Mucosa of gallbladder (tissue), 1 donor: ENCODE measurements at regions not wholly inside any gene's neighbourhood (a gene's known extent, or its start where the extent isn't known, plus 50 kb on each side); places are given as distances from the start of the nearest gene placed in this dataset.
"Not testable (repeated sequence)": the region's sequence is repeated elsewhere in the genome, so short reads cannot be mapped to it uniquely, and the experiment has no call there.

Experiments used
- DNase-seq: peaks from one replicate; pipeline ENCODE4 v3.0.0-alpha.2; 2020; ENCODE audit warnings: low spot score
- donor health status: DM: no; HTN: no; CAD: no.

GRCh38 chr2:192983173-192983572 lies 788.4 kb upstream of the TMEFF2 start:
- no peak for DNase-seq

DNA sequence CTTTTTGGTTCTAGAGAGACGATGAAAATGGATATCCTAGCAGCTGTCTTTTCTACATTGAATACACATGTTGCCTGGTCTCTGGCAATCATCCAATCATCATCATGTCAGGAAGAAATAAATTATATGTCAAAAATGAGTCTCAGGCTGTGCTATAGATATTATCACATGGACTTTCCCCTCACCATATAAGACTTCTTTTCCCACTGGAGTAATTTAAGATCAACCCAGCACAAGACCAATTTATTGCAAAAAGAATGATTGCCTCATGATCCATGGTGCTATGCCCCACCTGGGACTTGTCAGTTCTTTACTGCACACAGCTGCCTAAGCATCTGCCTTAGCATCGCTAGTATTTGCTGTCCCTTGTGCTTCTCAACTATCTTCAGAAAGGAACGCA lies 783.7 kb upstream of the TMEFF2 start:
- DNase-seq = no peak

DNA sequence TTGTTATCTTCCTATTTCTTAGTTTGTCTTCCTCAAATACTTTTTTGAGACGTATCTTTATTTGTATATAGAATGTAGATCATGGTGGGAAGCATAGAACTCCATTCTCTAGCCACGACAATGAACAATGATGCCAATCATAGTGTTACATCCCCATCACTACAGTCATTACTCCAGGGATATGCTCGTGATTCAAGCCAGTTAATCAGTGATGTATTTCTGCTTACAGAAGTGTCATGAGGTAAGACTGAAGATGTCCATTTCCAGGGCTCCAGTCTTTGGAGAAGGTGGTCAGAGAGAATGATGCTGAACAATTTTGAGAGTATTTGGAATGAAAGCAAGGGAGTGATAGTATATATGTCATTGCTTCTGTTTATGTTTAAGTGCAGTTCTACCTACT lies 777.2 kb upstream of the TMEFF2 start:
- DNase-seq = no peak

GRCh38 chr2:192969055-192969454 lies 774.3 kb upstream of the TMEFF2 start:
- no peak for DNase-seq

DNA sequence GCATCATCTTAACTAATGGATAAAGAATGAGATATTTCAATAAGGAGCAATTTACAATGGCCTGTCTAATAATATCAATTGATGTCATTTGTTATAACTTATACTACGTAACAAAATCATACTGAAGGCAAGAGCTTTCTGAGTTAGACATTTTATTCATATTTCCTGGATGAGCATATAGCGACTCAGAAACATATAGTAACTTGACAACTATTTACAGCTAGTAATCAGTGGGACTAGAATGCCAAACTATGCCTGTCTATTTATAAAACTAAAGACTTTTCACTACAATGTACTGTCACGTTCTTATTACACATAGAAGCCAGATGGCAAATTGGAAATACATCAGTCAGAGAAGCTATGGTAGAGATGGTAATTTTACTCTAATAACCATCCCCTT lies 766.2 kb upstream of the TMEFF2 start:
- no peak for DNase-seq

DNA sequence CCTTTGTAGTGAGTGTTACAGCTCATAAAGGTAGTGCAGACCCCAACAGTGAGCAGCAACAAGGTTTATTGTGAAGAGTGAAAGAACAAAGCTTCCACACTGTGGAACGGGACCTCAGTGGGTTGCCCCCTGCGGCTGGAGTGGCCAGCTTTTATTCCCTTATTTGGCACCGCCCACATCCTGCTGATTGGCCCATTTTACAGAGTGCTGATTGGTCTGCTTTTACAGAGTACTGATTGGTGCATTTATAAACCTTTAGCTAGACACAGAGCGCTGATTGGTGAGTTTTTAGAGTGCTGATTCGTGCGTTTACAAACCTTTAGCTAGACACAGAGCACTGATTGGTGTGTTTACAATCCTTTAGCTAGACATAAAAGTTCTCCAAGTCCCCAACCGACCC lies 763.9 kb upstream of the TMEFF2 start:
- not testable (repeated sequence) for DNase-seq

- no peak for DNase-seq
Observed at GRCh38 chr2:192957425-192957824, 762.7 kb upstream of the TMEFF2 start.

DNA sequence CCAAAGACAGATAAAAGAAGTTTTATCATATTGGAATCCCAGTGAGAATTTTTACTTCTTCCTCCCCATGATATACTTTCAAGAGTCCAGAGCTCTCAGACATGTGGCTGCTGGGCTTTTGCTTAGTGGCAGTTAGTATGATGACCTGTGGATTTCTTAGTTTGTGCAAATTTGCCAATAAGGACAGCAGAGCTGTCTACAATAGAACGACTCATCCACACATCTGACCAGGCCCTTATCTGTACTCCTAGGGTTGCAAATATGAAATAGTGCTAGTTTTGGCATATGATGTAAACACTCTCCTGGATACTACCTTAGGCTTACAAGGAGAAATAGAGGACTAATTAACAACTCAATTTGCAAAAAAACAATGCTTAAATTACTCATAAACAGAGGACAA lies 758.4 kb upstream of the TMEFF2 start:
- no peak for DNase-seq

GRCh38 chr2:192952245-192952644 lies 757.5 kb upstream of the TMEFF2 start:
- no peak for DNase-seq

- no peak for DNase-seq
Observed at GRCh38 chr2:192948316-192948715, 753.6 kb upstream of the TMEFF2 start.

- DNase-seq = no peak
Observed at GRCh38 chr2:192947352-192947751, 752.6 kb upstream of the TMEFF2 start.

GRCh38 chr2:192940767-192941166 lies 746.0 kb upstream of the TMEFF2 start:
- no peak for DNase-seq

- DNase-seq = no peak
Observed at GRCh38 chr2:192932376-192932775, 737.6 kb upstream of the TMEFF2 start.

DNA sequence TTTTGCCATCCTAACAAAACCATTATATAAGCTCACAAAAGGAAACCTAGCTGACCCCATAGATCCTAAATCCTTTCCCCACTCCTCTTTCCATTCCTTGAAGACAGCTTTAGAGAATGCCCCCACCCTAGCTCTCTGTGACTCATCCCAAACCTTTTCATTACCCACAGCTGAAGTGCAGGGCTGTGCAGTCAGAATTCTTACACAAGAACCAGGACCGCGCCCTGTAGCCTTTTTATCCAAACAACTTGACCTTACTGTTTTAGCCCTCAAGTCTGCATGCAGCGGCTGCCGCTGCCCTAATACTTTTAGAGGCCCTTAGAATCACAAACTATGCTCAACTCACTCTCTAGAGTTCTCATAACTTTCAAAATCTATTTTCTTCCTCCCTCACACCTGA lies 726.9 kb upstream of the TMEFF2 start:
- not testable (repeated sequence) for DNase-seq

DNA sequence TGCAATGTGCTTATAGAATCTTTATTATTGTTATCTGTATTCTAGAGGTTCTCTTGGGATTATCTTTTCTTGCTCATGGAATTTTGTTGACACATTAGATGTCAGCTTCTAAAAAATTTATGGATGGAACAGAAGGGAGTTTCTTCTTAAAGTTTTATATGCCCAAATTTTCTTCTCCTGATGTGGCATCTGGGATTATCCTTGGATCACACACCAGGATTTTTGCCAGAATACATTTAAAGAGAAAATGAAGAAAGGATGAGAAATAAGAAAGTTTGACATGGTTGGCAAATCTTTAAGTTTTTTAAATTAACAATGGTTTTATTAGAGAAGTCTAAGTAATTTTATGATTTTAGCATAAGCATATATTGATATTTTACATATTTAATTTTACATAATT lies 706.7 kb upstream of the TMEFF2 start:
- DNase-seq = no peak

DNA sequence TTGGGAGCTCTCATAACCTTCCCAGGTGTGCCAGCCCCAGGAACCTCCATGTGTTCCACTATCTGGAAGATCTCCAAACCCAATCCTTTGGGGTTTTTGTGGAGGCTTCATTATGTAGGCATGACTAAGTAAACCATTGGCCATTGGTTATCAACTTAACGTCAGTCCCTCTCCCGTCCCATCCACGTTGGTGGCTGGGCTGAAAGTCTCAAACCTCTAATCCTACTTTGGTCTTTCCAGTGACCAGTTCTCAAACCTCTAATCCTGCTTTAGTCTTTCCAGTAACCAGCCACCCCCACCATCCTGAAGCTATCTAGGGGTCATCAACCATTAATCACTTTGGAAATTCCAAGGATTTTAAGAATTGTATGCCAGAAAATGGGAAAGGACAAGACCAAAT lies 704.7 kb upstream of the TMEFF2 start:
- DNase-seq = no peak

DNA sequence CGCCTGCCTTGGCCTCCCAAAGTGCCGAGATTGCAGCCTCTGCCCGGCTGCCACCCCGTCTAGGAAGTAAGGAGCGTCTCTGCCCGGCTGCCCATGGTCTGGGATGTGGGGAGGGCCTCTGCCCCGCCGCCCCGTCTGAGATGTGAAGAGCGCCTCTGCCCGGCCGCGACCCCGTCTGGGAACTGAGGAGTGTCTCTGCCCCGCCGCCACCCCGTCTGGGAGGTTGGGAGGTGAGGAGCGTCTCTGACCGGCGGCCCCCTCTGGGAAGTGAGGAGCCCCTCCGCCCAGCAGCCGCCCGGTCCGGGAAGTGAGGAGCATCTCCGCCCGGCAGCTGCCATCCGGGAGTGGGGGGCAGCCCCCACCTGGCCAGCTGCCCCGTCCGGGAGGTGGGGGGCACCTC lies 699.2 kb upstream of the TMEFF2 start:
- not testable (repeated sequence) for DNase-seq

DNA sequence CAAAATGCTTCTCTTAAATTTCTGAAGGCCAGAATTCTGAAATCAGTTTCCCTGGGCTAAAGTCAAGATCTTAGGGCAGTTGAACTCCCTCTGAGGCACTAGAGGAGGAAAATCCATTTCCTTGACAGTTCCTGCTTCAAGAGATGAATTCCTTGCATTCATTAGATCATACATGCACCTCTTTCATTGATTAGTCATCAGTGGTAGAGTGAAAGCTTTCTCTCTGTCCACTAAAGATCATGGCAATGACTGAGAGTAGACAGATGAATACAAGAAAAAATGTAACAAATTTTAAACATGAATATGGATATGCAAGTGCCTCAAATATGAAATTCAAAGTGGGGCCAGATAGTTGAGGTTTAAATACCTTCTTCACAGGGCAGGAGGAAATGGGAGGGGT lies 693.4 kb upstream of the TMEFF2 start:
- DNase-seq = no peak

DNA sequence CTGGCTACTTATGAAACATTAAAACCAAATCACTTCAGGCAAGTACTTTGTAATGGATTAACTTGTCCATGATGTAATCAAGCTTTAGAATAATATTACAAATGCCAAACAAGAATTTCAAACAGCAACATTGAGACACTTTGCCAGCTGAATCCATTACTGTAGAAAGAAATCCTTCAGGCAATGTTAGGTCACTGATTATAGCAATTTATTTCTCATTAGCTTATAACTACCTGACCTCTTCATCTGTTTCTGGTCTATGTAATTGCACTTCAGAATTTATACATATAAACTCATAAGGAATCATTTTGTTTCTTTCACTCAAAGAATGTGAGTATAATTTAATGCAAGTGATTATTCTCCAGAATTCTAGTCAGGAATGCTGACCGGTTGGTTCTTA lies 692.6 kb upstream of the TMEFF2 start:
- no peak for DNase-seq

GRCh38 chr2:192886636-192887035 lies 691.9 kb upstream of the TMEFF2 start:
- no peak for DNase-seq

DNA sequence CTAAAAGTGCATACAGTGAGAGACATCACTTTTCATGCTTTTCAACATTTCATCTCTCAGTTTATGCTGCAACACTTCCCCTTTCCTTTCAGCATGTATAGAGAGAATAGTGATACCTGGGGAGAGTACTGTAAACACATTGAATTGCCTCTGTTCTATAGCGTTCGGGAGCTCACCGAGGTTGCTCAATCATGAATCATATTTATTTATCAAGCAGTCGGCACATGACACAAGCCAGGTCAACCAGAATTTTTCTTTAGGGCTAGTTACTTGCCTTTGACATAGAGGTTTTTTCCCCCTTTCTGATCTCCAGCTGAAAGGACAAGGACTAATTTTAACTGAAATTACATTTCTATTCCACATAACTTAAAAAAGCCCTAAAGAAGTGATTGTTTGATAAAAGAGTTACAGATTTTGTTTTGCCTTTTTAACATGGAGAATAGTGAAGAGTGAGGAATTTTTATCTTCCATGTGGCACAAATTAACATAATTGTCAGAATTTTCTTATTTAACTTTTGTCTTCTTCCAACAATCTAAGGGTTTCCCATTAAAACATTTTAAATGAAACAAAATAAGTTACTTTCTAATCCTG lies 690.9 kb upstream of the TMEFF2 start:
- no peak for DNase-seq

GRCh38 chr2:192877159-192877558 lies 682.4 kb upstream of the TMEFF2 start:
- no peak for DNase-seq

- DNase-seq = no peak
Observed at GRCh38 chr2:192876698-192877097, 682.0 kb upstream of the TMEFF2 start.

- DNase-seq = no peak
Observed at GRCh38 chr2:192854706-192855105, 660.0 kb upstream of the TMEFF2 start.

DNA sequence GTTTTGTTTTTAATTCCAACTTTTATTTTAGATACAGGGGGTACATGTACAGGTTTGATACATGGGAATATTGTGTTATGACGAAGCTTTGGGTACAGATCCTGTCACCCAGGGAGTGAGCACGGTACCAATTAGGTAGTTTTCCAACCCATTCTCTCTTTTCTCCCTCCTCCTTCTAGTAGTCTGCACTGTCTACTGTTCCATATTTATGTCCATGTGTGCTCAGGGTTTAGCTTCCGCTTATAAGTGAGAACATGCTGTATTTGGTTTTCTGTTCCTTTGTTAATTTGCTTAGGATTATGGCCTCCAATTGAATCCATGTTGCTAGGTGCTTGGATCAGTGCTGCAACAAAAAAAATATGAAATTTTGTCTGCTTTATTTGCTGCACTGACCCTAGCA lies 659.3 kb upstream of the TMEFF2 start:
- no peak for DNase-seq
